ENCODE measurements at regions not wholly inside any gene's neighbourhood (a gene's known extent, or its start where the extent isn't known, plus 50 kb on each side); places are given as distances from the start of the nearest gene placed in this dataset.

DNA sequence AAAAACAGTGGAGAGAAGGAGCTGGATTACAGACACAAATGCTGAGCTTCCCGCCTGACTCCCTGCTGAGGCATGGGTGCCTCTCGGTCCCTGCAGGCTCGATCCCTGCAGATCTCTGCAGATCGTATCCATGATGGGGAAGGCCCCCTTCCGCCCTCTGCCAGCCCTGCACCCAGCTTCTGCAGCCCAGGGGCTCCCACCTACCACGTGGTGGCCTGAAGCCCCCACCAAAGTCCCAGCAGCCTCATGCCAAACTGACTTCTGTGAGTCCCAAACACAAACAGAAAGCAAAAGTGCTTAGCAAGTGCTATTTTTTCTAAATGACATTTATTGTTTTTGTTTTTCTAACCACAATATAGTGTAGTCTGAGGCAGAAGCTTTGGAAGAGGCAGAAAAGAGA is 127.1 kb upstream of the CHST15 start:
- TF ChIP-seq, protein P1, sequence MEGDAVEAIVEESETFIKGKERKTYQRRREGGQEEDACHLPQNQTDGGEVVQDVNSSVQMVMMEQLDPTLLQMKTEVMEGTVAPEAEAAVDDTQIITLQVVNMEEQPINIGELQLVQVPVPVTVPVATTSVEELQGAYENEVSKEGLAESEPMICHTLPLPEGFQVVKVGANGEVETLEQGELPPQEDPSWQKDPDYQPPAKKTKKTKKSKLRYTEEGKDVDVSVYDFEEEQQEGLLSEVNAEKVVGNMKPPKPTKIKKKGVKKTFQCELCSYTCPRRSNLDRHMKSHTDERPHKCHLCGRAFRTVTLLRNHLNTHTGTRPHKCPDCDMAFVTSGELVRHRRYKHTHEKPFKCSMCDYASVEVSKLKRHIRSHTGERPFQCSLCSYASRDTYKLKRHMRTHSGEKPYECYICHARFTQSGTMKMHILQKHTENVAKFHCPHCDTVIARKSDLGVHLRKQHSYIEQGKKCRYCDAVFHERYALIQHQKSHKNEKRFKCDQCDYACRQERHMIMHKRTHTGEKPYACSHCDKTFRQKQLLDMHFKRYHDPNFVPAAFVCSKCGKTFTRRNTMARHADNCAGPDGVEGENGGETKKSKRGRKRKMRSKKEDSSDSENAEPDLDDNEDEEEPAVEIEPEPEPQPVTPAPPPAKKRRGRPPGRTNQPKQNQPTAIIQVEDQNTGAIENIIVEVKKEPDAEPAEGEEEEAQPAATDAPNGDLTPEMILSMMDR (IDR thresholded peaks at IDR 0.05; ENCODE audit: low read depth, low read length), result no peak
- H3K4me3 ChIP-seq (replicated peaks in 1 of 2; ENCODE audit: low read depth in 2 of 2, low read length in 2 of 2), result no peak overlapping the region
- DNase-seq (ENCODE audit: low read depth in 2 of 2), result no peak

DNA sequence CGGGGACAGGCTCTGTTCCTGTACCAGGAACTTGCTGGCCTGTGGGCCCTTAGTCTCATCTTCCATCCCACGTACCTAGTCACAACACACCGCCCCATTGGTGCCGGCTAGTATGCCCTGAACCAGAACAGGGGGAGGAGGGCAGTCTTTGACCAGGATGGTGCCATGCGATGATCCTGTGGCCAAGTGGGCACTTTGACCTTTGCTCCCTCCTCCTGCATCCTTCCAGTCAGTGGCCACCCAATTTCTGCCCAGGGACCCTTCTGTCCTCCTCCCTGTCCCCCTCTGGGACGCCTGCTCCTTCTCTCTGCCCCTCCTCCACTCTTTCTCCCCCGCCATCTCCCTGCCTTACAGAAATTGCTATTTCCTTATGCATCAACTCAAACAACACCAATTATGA is 126.3 kb upstream of the CHST15 start:
- no peak for DNase-seq (ENCODE audit: low read depth in 2 of 2)
- H3K4me3 ChIP-seq (replicated peaks in 1 of 2; ENCODE audit: low read depth in 2 of 2, low read length in 2 of 2), result no peak overlapping the region
- TF ChIP-seq, protein P1 (IDR thresholded peaks at IDR 0.05; ENCODE audit: low read depth, low read length), result no peak

DNA sequence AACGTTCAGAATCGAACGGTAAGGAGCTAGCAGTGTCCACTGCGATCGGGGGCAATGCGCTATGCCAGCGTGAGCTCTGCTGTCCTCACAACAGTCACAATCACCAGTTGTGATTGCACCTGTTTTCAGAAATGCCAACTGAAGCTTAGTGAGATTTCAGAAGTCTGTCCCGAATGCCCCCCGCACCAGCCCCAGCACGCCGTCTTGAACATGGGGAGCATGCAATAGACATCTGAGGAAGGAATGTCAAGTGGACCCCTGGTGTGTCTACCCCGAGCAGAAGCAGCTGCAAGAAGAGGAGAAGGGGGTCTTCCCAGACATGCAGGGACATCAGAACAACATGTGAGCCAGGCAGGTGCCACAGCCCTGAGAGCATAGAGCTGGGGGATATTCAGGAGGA is 125.7 kb upstream of the CHST15 start:
- TF ChIP-seq, protein P1 (IDR thresholded peaks at IDR 0.05; ENCODE audit: low read depth, low read length), result no peak
- no peak overlapping the region for H3K4me3 ChIP-seq (replicated peaks in 1 of 2; ENCODE audit: low read depth in 2 of 2, low read length in 2 of 2)

DNA sequence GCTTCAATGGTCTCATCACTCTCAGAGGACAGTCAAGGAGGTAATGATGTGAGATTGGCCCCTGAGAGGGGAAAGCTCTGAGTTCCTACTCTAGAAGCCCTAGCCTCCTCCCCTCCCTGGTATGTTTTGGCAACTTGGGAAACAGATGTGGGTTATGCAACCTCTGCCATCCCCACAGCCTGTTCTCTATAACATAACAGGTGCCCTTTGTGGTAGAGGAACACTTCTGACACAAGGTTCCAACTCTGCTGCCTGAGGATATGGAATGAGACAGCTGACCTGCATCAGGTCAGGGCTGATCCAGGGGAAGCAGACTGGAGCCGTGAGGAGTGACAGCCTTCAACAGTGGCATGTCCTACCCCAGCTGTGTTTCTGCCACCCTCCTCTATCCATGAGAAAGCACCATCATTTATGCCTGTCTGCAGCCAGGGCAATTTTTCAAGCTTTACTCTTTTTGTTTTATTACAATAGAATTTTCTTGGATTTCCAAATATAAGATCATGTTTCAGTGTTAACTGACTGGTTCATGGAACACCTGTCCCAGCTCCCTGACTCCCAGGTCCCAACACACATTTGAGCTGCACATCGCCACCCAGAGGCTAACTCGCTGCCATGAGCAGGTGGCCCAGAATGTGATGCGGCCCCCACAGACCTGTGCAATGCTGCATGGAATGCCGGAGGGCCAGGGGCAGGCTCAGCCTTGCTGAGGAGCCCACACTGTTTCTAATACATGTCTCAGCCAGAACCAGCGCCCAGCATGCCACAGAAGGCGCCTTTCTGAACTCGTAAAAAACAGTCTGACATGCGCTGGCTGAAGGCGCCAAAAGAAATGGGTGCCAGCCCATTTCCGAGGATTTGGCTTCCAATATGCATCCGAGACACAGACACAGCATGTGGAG is 124.8 kb upstream of the CHST15 start:
- no peak for DNase-seq (ENCODE audit: low read depth in 2 of 2)
- TF ChIP-seq, protein P1 (IDR thresholded peaks at IDR 0.05; ENCODE audit: low read depth, low read length), result no peak
- H3K4me3 ChIP-seq (replicated peaks in 1 of 2; ENCODE audit: low read depth in 2 of 2, low read length in 2 of 2), result no peak overlapping the region

More for the DNA sequence above, 125.7 kb upstream of the CHST15 start:
- DNase-seq (ENCODE audit: low read depth in 2 of 2), result no peak

DNA sequence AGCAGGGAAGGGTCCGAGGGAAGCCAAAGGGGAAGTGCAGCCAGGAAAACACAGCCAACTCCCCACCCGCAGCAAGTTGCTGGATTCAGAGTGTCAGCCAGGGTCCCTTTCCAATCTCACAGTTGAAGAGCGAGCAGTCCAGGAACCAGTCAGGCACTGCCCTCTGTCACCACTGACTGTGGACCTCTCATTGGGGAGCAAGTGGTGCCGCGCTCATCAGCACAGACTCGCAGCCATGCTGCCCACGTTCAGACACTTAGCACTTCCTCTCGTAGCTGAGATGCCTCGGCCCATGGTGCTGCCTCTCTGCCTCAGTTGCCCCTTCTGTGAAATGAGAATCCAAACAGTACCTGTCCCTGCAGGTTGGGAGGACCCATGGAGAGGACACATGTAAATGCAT is 123.6 kb upstream of the CHST15 start:
- DNase-seq (ENCODE audit: low read depth in 2 of 2), result no peak
- no peak overlapping the region for H3K4me3 ChIP-seq (replicated peaks in 1 of 2; ENCODE audit: low read depth in 2 of 2, low read length in 2 of 2)
- TF ChIP-seq, protein P1 (IDR thresholded peaks at IDR 0.05; ENCODE audit: low read depth, low read length), result no peak

DNA sequence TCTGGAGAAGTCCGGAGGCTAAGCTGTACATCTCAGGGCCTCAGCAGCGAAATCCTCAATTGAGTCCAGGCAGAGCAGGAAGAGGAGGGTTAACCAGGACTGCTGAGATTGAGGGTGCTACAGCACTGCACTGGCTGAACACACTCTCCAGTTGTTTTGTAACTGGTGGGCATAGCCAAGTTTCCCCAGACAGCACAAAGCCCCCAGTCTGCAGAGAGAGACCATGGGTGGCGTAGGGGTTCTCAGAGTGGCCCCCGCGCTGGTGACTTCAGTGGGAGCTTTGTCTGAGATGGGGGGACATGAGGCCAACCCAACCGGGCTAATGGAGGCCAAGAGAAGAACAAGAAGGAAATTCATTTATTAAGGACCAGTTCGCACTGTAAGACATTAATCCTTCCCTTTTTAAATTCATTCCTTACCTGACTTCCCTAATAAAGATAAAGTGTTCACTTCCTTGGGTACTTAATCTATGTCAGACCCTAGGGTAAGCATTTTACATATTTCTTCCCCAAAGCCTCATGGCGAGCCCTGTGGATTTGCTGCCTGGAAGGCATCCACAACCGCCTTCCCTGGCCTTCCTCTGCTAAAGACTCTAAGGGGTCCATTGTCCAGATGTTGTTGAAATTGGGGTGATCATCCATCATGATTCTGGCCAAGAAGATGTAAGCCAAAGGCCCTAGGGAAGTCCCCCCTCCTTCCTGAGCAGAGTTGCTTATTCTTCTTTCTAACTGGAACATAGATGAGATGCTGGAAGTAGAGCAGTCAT is 121.4 kb upstream of the CHST15 start:
- TF ChIP-seq, protein P1 (IDR thresholded peaks at IDR 0.05; ENCODE audit: low read depth, low read length), result no peak
- no peak overlapping the region for H3K4me3 ChIP-seq (replicated peaks in 1 of 2; ENCODE audit: low read depth in 2 of 2, low read length in 2 of 2)
- no peak for DNase-seq (ENCODE audit: low read depth in 2 of 2)
